ENCODE measurements at regions not wholly inside any gene's neighbourhood (a gene's known extent, or its start where the extent isn't known, plus 50 kb on each side); places are given as distances from the start of the nearest gene placed in this dataset.
"Not testable (repeated sequence)": the region's sequence is repeated elsewhere in the genome, so short reads cannot be mapped to it uniquely, and the experiment has no call there.

- not testable (repeated sequence) for DNase-seq (ENCODE audit: low spot score); H3K4me3 ChIP-seq (ENCODE audit: low read depth in 1 of 3, low read length in 3 of 3); H3K36me3 ChIP-seq (ENCODE audit: control insufficient read depth in 4 of 4, insufficient read depth in 3 of 4, low read depth in 1 of 4, low read length in 3 of 4); H3K9ac ChIP-seq (ENCODE audit: low read depth in 1 of 2, low read length in 2 of 2); H3K27me3 ChIP-seq (ENCODE audit: control insufficient read depth in 4 of 4, insufficient read depth in 4 of 4, low read length in 3 of 4); H3K4me1 ChIP-seq (ENCODE audit: control insufficient read depth in 4 of 4, insufficient read depth in 4 of 4, low read length in 3 of 4); H3K9me3 ChIP-seq (ENCODE audit: control insufficient read depth in 4 of 4, low read length in 3 of 4); H3K27ac ChIP-seq (ENCODE audit: low read depth in 1 of 2, low read length in 2 of 2)
- WGBS, result 81% methylated on average over 4 of the region's 4 CpGs
Measured at GRCh38 chr15:20325751-20326150, 215.8 kb downstream of the GOLGA6L6 start.

DNA sequence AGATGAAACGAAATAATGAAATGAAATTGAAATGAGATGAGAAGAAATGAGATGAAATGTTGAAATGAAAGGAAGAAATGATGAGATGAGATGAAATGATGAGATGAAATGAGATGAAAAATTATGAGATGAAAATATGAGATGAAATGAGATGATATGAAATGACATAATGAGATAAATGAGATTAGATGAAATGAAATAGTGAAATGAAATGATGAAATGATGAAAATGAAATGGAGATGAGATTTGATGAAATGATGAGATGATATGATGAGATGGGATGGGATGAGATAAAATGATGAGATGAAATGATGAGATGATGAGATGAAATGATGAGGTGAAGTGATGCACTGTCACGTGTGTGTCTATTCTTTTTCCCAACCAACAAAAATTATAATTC is 224.5 kb downstream of the GOLGA6L6 start:
- H3K4me1 ChIP-seq (ENCODE audit: control insufficient read depth in 4 of 4, insufficient read depth in 4 of 4, low read length in 3 of 4); H3K4me3 ChIP-seq (ENCODE audit: low read depth in 1 of 3, low read length in 3 of 3); H3K9ac ChIP-seq (ENCODE audit: low read depth in 1 of 2, low read length in 2 of 2); H3K36me3 ChIP-seq (ENCODE audit: control insufficient read depth in 4 of 4, insufficient read depth in 3 of 4, low read depth in 1 of 4, low read length in 3 of 4); H3K27me3 ChIP-seq (ENCODE audit: control insufficient read depth in 4 of 4, insufficient read depth in 4 of 4, low read length in 3 of 4); DNase-seq (ENCODE audit: low spot score); H3K9me3 ChIP-seq (ENCODE audit: control insufficient read depth in 4 of 4, low read length in 3 of 4); H3K27ac ChIP-seq (ENCODE audit: low read depth in 1 of 2, low read length in 2 of 2): not testable (repeated sequence)
- 39% methylated on average over 2 of the region's 2 CpGs for WGBS

DNA sequence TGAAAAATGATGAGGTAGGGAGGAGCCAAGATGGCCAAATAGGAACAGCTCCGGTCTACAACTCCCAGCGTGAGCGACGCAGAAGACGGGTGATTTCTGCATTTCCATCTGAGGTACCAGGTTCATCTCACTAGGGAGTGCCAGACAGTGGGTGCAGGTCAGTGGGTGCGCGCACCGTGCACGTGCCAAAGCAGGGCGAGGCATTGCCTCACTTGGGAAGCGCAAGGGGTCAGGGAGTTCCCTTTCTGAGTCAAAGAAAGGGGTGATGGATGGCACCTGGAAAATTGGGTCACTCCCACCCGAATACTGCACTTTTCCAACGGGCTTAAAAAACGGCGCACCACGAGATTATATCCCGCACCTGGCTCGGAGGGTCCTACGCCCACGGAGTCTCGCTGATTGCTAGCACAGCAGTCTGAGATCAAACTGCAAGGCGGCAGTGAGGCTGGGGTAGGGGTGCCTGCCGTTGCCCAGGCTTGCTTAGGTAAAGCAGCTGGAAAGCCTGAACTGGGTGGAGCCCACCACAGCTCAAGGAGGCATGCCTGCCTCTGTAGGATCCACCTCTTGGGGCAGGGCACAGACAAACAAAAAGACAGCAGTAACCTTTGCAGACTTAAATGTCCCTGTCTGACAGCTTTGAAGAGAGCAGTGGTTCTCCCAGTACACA is 230.5 kb downstream of the GOLGA6L6 start:
- not testable (repeated sequence) for H3K4me1 ChIP-seq (ENCODE audit: control insufficient read depth in 4 of 4, insufficient read depth in 4 of 4, low read length in 3 of 4); H3K4me3 ChIP-seq (ENCODE audit: low read depth in 1 of 3, low read length in 3 of 3); H3K9me3 ChIP-seq (ENCODE audit: control insufficient read depth in 4 of 4, low read length in 3 of 4); H3K27me3 ChIP-seq (ENCODE audit: control insufficient read depth in 4 of 4, insufficient read depth in 4 of 4, low read length in 3 of 4); H3K36me3 ChIP-seq (ENCODE audit: control insufficient read depth in 4 of 4, insufficient read depth in 3 of 4, low read depth in 1 of 4, low read length in 3 of 4); H3K27ac ChIP-seq (ENCODE audit: low read depth in 1 of 2, low read length in 2 of 2); H3K9ac ChIP-seq (ENCODE audit: low read depth in 1 of 2, low read length in 2 of 2); DNase-seq (ENCODE audit: low spot score)
- WGBS, result 91% methylated on average over 21 of the region's 23 CpGs

GRCh38 chr15:20310603-20311002 is 231.0 kb downstream of the GOLGA6L6 start:
- H3K4me3 ChIP-seq (ENCODE audit: low read depth in 1 of 3, low read length in 3 of 3), result no peak overlapping the region
- TF ChIP-seq, protein P1, sequence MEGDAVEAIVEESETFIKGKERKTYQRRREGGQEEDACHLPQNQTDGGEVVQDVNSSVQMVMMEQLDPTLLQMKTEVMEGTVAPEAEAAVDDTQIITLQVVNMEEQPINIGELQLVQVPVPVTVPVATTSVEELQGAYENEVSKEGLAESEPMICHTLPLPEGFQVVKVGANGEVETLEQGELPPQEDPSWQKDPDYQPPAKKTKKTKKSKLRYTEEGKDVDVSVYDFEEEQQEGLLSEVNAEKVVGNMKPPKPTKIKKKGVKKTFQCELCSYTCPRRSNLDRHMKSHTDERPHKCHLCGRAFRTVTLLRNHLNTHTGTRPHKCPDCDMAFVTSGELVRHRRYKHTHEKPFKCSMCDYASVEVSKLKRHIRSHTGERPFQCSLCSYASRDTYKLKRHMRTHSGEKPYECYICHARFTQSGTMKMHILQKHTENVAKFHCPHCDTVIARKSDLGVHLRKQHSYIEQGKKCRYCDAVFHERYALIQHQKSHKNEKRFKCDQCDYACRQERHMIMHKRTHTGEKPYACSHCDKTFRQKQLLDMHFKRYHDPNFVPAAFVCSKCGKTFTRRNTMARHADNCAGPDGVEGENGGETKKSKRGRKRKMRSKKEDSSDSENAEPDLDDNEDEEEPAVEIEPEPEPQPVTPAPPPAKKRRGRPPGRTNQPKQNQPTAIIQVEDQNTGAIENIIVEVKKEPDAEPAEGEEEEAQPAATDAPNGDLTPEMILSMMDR (IDR thresholded peaks at IDR 0.05; ENCODE audit: low read depth, low read length, missing input control), result no peak
- TF ChIP-seq FOXA2 (IDR thresholded peaks at IDR 0.05) (no peak), HNF4G (IDR thresholded peaks at IDR 0.05) (no peak), RAD21 (IDR thresholded peaks at IDR 0.05) (no peak), SP1 (IDR thresholded peaks at IDR 0.05) (no peak), ATF3 (IDR thresholded peaks at IDR 0.05) (no peak), TAF1 (conservative IDR thresholded peaks at IDR 0.05) (no peak), EGR1 (IDR thresholded peaks at IDR 0.05; ENCODE audit: low read depth in 2 of 2) (no peak), YY1 (IDR thresholded peaks at IDR 0.05) (no peak), RXRA (IDR thresholded peaks at IDR 0.05) (no peak), JUND (IDR thresholded peaks at IDR 0.05) (no peak)

DNA sequence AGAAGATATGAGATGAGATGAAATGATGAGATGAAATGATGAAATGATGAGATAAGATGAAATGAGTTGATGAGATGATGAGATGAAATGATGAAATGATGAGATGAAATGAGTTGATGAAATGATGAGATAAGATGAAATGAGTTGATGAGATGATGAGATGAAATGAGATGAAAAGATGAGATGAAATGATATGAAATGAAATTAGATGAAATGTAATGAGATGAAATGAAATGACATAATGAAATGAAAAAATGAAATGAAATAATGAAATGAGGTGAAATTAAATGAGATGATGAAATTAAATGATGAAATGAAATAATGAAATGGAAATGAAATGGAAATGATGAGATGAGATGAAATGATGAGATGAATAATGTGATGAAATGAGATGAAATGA is 231.6 kb downstream of the GOLGA6L6 start:
- not testable (repeated sequence) for H3K9me3 ChIP-seq (ENCODE audit: control insufficient read depth in 4 of 4, low read length in 3 of 4); H3K27me3 ChIP-seq (ENCODE audit: control insufficient read depth in 4 of 4, insufficient read depth in 4 of 4, low read length in 3 of 4); DNase-seq (ENCODE audit: low spot score); H3K4me3 ChIP-seq (ENCODE audit: low read depth in 1 of 3, low read length in 3 of 3); H3K4me1 ChIP-seq (ENCODE audit: control insufficient read depth in 4 of 4, insufficient read depth in 4 of 4, low read length in 3 of 4); H3K27ac ChIP-seq (ENCODE audit: low read depth in 1 of 2, low read length in 2 of 2); H3K36me3 ChIP-seq (ENCODE audit: control insufficient read depth in 4 of 4, insufficient read depth in 3 of 4, low read depth in 1 of 4, low read length in 3 of 4); H3K9ac ChIP-seq (ENCODE audit: low read depth in 1 of 2, low read length in 2 of 2)

More at GRCh38 chr15:20310603-20311002, 231.0 kb downstream of the GOLGA6L6 start:
- Histone ChIP-seq H3K9me3 (ENCODE audit: control insufficient read depth in 4 of 4, low read length in 3 of 4) (no peaks in the 10 kb centered on the region), H3K9ac (ENCODE audit: low read depth in 1 of 2, low read length in 2 of 2) (no peak overlapping the region), H3K4me1 (ENCODE audit: control insufficient read depth in 4 of 4, insufficient read depth in 4 of 4, low read length in 3 of 4) (no peaks in the 10 kb centered on the region), H3K27me3 (ENCODE audit: control insufficient read depth in 4 of 4, insufficient read depth in 4 of 4, low read length in 3 of 4) (no peaks in the 10 kb centered on the region), H3K27ac (ENCODE audit: low read depth in 1 of 2, low read length in 2 of 2) (no peak overlapping the region), H3K36me3 (ENCODE audit: control insufficient read depth in 4 of 4, insufficient read depth in 3 of 4, low read depth in 1 of 4, low read length in 3 of 4) (no peaks in the 10 kb centered on the region)
- no peak for DNase-seq (ENCODE audit: low spot score)

GRCh38 chr15:20309395-20309794 is 232.2 kb downstream of the GOLGA6L6 start:
- H3K27me3 ChIP-seq (ENCODE audit: control insufficient read depth in 4 of 4, insufficient read depth in 4 of 4, low read length in 3 of 4); H3K36me3 ChIP-seq (ENCODE audit: control insufficient read depth in 4 of 4, insufficient read depth in 3 of 4, low read depth in 1 of 4, low read length in 3 of 4); H3K27ac ChIP-seq (ENCODE audit: low read depth in 1 of 2, low read length in 2 of 2); H3K4me1 ChIP-seq (ENCODE audit: control insufficient read depth in 4 of 4, insufficient read depth in 4 of 4, low read length in 3 of 4); H3K9ac ChIP-seq (ENCODE audit: low read depth in 1 of 2, low read length in 2 of 2); DNase-seq (ENCODE audit: low spot score); H3K9me3 ChIP-seq (ENCODE audit: control insufficient read depth in 4 of 4, low read length in 3 of 4); H3K4me3 ChIP-seq (ENCODE audit: low read depth in 1 of 3, low read length in 3 of 3): not testable (repeated sequence)
- WGBS, result 50% methylated on average over 3 of the region's 3 CpGs

All from liver (tissue), 8 donors.